HEK293 (cell line): ENCODE measurements at regions not wholly inside any gene's neighbourhood (a gene's known extent, or its start where the extent isn't known, plus 50 kb on each side); places are given as distances from the start of the nearest gene placed in this dataset.

Source experiments
- CTCF ChIA-PET: fragments of 350-600 bp; formaldehyde crosslinking; extraction: SDS; loops from one replicate; lab custom pipeline; 2021; ENCODE audit warnings: antibody characterized with exemption; lab: Yijun Ruan, JAX
- POLR2A ChIA-PET: fragments of 300-600 bp; formaldehyde crosslinking; extraction: SDS; loops from one replicate; lab custom pipeline; 2020; ENCODE audit warnings: antibody characterized with exemption, inconsistent platforms; lab: Yijun Ruan, JAX
- H3K27ac ChIP-seq: fragments of 200-500 bp; sonication (Bioruptor generic); 2 replicates; pipeline ENCODE4 v1.5.1; 2014; ENCODE audit warnings: low read depth, low read length, control low read depth, inconsistent platforms; ENCODE audit errors: extremely low read depth
- H3K36me3 ChIP-seq, 2 experiments: fragments of 200-500 bp in 1 of 2; sonication (Bioruptor generic) in 1 of 2; 1 replicate in 1 of 2; 2 replicates in 1 of 2; pipeline ENCODE4 v1.5.1; 2014 to 2017; ENCODE audit warnings: inconsistent platforms in 2 of 2, low read length in 2 of 2; ENCODE audit not compliant: control insufficient read depth in 2 of 2, insufficient read depth in 1 of 2
- H3K4me1 ChIP-seq: fragments of 200-500 bp; sonication (Bioruptor generic); 2 replicates; pipeline ENCODE4 v1.5.1; 2014; ENCODE audit warnings: mild to moderate bottlenecking, low read length, inconsistent platforms; ENCODE audit not compliant: control insufficient read depth, insufficient read depth
- H3K4me3 ChIP-seq: 2 replicates; pipeline ENCODE4 v1.5.1; 2011; ENCODE audit warnings: low read depth, mild to moderate bottlenecking, control low read depth, low read length, moderate library complexity
- H3K9me3 ChIP-seq: fragments of 200-500 bp; sonication (Bioruptor generic); 2 replicates; pipeline ENCODE4 v1.5.1; 2014; ENCODE audit warnings: low read depth, low read length, inconsistent platforms; ENCODE audit not compliant: control insufficient read depth, insufficient read depth
- KLF8 ChIP-seq: fragments of 450-650 bp; formaldehyde crosslinking; IDR thresholded peaks from 2 replicates; pipeline ENCODE4 v1.5.1; 2016; ENCODE audit warnings: missing biosample characterization, missing genetic modification characterization
- MEIS1 ChIP-seq: sonication (generic); formaldehyde crosslinking; IDR thresholded peaks from 2 replicates; pipeline ENCODE4 v1.8.1; 2022; ENCODE audit warnings: missing genetic modification reagents, mild to moderate bottlenecking, borderline replicate concordance
- MYNN ChIP-seq: fragments of 450-650 bp; formaldehyde crosslinking; IDR thresholded peaks from 2 replicates; pipeline ENCODE4 v1.5.1; 2016; ENCODE audit warnings: missing biosample characterization, missing genetic modification characterization, borderline replicate concordance
- PRDM1 ChIP-seq: fragments of 450-650 bp; formaldehyde crosslinking; IDR thresholded peaks from 2 replicates; pipeline ENCODE4; 2016; ENCODE audit warnings: missing biosample characterization, missing genetic modification characterization
- PRDM10 ChIP-seq: fragments of 450-650 bp; formaldehyde crosslinking; IDR thresholded peaks from 2 replicates; pipeline ENCODE4 v1.5.1; 2016; ENCODE audit warnings: missing biosample characterization, missing genetic modification characterization
- YY2 ChIP-seq: fragments of 450-650 bp; formaldehyde crosslinking; IDR thresholded peaks from 2 replicates; pipeline ENCODE4 v1.5.1; 2016; ENCODE audit warnings: missing biosample characterization, missing genetic modification characterization
- ZNF114 ChIP-seq: fragments of 450-650 bp; formaldehyde crosslinking; IDR thresholded peaks from 2 replicates; pipeline ENCODE4 v1.5.0; 2017; ENCODE audit warnings: missing biosample characterization, missing genetic modification characterization
- ZNF16 ChIP-seq: fragments of 450-650 bp; formaldehyde crosslinking; IDR thresholded peaks from 2 replicates; pipeline ENCODE4 v1.5.1; 2016; ENCODE audit warnings: low read depth, missing biosample characterization, missing genetic modification characterization
- ZNF266 ChIP-seq: fragments of 450-650 bp; formaldehyde crosslinking; IDR thresholded peaks from 2 replicates; pipeline ENCODE4 v1.5.1; 2016; ENCODE audit warnings: missing biosample characterization, missing genetic modification characterization, low read depth
- ZNF335 ChIP-seq: fragments of 450-650 bp; formaldehyde crosslinking; conservative IDR thresholded peaks from 2 replicates; pipeline ENCODE4 v1.5.1; 2016; ENCODE audit warnings: missing biosample characterization, missing genetic modification characterization
- ZNF449 ChIP-seq: fragments of 450-650 bp; formaldehyde crosslinking; IDR thresholded peaks from 2 replicates; pipeline ENCODE4 v1.5.1; 2017; ENCODE audit warnings: missing biosample characterization, mild to moderate bottlenecking, missing genetic modification characterization, moderate library complexity
- ZNF473 ChIP-seq: fragments of 450-650 bp; formaldehyde crosslinking; IDR thresholded peaks from 2 replicates; pipeline ENCODE4 v1.5.1; 2017; ENCODE audit warnings: missing biosample characterization, missing genetic modification characterization
- ZNF529 ChIP-seq: fragments of 450-650 bp; formaldehyde crosslinking; IDR thresholded peaks from 2 replicates; pipeline ENCODE4 v1.5.1; 2017; ENCODE audit warnings: missing genetic modification characterization, missing biosample characterization; ENCODE audit not compliant: insufficient replicate concordance
- ZNF530 ChIP-seq: fragments of 450-650 bp; formaldehyde crosslinking; IDR thresholded peaks from 2 replicates; pipeline ENCODE4 v1.5.1; 2016; ENCODE audit warnings: low read depth, missing biosample characterization, missing genetic modification characterization
- ZNF549 ChIP-seq: fragments of 450-650 bp; IDR thresholded peaks from 2 replicates; pipeline ENCODE4 v1.5.1; 2018; ENCODE audit warnings: missing biosample characterization, missing genetic modification characterization, mild to moderate bottlenecking, inconsistent platforms, moderate library complexity
- ZNF555 ChIP-seq: fragments of 450-650 bp; formaldehyde crosslinking; conservative IDR thresholded peaks from 2 replicates; pipeline ENCODE4 v1.5.1; 2017; ENCODE audit warnings: missing biosample characterization, mild to moderate bottlenecking, missing genetic modification characterization, inconsistent platforms
- ZNF658 ChIP-seq: fragments of 450-650 bp; formaldehyde crosslinking; IDR thresholded peaks from 2 replicates; pipeline ENCODE4; 2016; ENCODE audit warnings: missing biosample characterization, missing genetic modification characterization
- ZNF670 ChIP-seq: fragments of 450-650 bp; formaldehyde crosslinking; IDR thresholded peaks from 2 replicates; pipeline ENCODE4 v1.5.1; 2016; ENCODE audit warnings: missing biosample characterization, missing genetic modification characterization, low read depth
- ZNF777 ChIP-seq: fragments of 450-650 bp; formaldehyde crosslinking; IDR thresholded peaks from 2 replicates; pipeline ENCODE4 v1.5.1; 2017; ENCODE audit warnings: missing biosample characterization, missing genetic modification characterization, borderline replicate concordance
- ZSCAN23 ChIP-seq: fragments of 450-650 bp; formaldehyde crosslinking; IDR thresholded peaks from 2 replicates; pipeline ENCODE4 v1.5.1; 2016; ENCODE audit warnings: missing biosample characterization, missing genetic modification characterization
- ZXDB ChIP-seq: fragments of 450-650 bp; formaldehyde crosslinking; IDR thresholded peaks from 2 replicates; pipeline ENCODE4 v1.5.1; 2016; ENCODE audit warnings: missing biosample characterization, missing genetic modification characterization
- TF ChIP-seq, protein P1 (sequence below): fragments of 450-650 bp; formaldehyde crosslinking; IDR thresholded peaks from 2 replicates; pipeline ENCODE4 v1.5.1; 2017; ENCODE audit warnings: missing biosample characterization, missing genetic modification characterization
- TF ChIP-seq, protein P2 (sequence below): fragments of 450-650 bp; formaldehyde crosslinking; optimal IDR thresholded peaks from 2 replicates; pipeline ENCODE3; 2016; ENCODE audit warnings: missing biosample characterization, mild to moderate bottlenecking, missing genetic modification characterization

- TF ChIP-seq, protein P1, sequence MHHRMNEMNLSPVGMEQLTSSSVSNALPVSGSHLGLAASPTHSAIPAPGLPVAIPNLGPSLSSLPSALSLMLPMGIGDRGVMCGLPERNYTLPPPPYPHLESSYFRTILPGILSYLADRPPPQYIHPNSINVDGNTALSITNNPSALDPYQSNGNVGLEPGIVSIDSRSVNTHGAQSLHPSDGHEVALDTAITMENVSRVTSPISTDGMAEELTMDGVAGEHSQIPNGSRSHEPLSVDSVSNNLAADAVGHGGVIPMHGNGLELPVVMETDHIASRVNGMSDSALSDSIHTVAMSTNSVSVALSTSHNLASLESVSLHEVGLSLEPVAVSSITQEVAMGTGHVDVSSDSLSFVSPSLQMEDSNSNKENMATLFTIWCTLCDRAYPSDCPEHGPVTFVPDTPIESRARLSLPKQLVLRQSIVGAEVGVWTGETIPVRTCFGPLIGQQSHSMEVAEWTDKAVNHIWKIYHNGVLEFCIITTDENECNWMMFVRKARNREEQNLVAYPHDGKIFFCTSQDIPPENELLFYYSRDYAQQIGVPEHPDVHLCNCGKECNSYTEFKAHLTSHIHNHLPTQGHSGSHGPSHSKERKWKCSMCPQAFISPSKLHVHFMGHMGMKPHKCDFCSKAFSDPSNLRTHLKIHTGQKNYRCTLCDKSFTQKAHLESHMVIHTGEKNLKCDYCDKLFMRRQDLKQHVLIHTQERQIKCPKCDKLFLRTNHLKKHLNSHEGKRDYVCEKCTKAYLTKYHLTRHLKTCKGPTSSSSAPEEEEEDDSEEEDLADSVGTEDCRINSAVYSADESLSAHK (tag by site-specific recombination) = no peak
Observed at GRCh38 chr1:213647864-213648650, 339.7 kb upstream of the PROX1 start (continued).

DNA sequence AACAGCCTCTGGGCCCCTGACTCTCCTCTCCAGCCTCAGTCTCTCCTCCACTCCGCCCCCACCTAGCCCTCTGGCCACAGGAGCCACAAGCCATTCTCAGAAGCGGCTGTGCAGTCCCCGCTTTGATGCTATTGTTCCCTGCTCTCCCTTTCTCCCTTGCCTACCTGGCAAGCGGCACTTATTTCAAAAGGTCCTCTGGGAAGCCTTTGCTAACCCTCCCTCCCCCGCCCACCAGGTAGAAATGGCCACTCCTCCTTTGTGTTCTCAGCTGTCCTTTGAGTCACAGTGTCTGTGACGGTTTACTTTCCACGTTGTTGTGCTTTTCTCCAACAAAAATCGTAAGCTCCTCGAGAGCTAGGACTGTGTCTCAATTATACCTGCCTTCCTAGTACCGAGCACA, 338.4 kb upstream of the PROX1 start:
- POLR2A ChIA-PET = no interaction called here
- no peaks in the 10 kb centered on the region for H3K36me3 ChIP-seq
- no peak overlapping the region for H3K4me3 ChIP-seq
- TF ChIP-seq ZNF670 (tag by site-specific recombination) = no peak
- no peak for TF ChIP-seq ZNF658 (tag by site-specific recombination)
- no peak for TF ChIP-seq KLF8
- no peak for TF ChIP-seq ZXDB (tag by site-specific recombination)
- TF ChIP-seq ZNF449 (tag by site-specific recombination) = no peak
- TF ChIP-seq, all 188 proteins: peak for 0
- CTCF ChIA-PET = no interaction called here
- Histone ChIP-seq H3K4me1 (no peaks in the 10 kb centered on the region), H3K27ac (no peak overlapping the region), H3K9me3 (no peaks in the 10 kb centered on the region)

GRCh38 chr1:213650603-213651002, 337.2 kb upstream of the PROX1 start:
- Histone ChIP-seq H3K27ac (no peak overlapping the region), H3K4me3 (no peak overlapping the region), H3K36me3 (no peaks in the 10 kb centered on the region), H3K9me3 (no peaks in the 10 kb centered on the region), H3K4me1 (no peaks in the 10 kb centered on the region)
- CTCF ChIA-PET = no interaction called here
- POLR2A ChIA-PET = interaction anchor here (0.7 kb wide), 1 partner anchor 58 kb away, joined by 4 read pairs; no protein-coding TSS in a partner anchor
- TF ChIP-seq PRDM1 (no peak), KLF8 (no peak), ZNF266 (tag by site-specific recombination) (no peak), YY2 (no peak), ZNF549 (no peak), ZNF114 (tag by site-specific recombination) (no peak), PRDM10 (tag by site-specific recombination) (no peak), ZNF555 (tag by site-specific recombination) (no peak), ZNF530 (tag by site-specific recombination) (no peak), ZNF529 (tag by site-specific recombination) (no peak), ZSCAN23 (tag by site-specific recombination) (no peak), ZNF777 (tag by site-specific recombination) (no peak), ZNF658 (tag by site-specific recombination) (no peak), ZNF670 (tag by site-specific recombination) (no peak), MEIS1 (CRISPR knock-in tag) (no peak), MYNN (tag by site-specific recombination) (no peak), ZNF16 (tag by site-specific recombination) (no peak), ZNF335 (tag by site-specific recombination) (no peak), ZNF473 (tag by site-specific recombination) (no peak)
- TF ChIP-seq, protein P2, sequence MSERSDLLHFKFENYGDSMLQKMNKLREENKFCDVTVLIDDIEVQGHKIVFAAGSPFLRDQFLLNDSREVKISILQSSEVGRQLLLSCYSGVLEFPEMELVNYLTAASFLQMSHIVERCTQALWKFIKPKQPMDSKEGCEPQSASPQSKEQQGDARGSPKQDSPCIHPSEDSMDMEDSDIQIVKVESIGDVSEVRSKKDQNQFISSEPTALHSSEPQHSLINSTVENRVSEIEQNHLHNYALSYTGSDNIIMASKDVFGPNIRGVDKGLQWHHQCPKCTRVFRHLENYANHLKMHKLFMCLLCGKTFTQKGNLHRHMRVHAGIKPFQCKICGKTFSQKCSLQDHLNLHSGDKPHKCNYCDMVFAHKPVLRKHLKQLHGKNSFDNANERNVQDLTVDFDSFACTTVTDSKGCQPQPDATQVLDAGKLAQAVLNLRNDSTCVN (tag by site-specific recombination) = no peak
